OCI-LY3 (cell line): ENCODE measurements at regions not wholly inside any gene's neighbourhood (a gene's known extent, or its start where the extent isn't known, plus 50 kb on each side); places are given as distances from the start of the nearest gene placed in this dataset.

Experiments used
- EZH2phosphoT487 ChIP-seq: fragments of 200-600 bp; shearing (Covaris generic); IDR thresholded peaks from 2 replicates; pipeline ENCODE4 v1.6.1; 2018; ENCODE audit warnings: antibody characterized with exemption, mixed run types, low read depth
- TF ChIP-seq, protein P1 (sequence below): fragments of 200-600, 300-600 bp; sonication (generic); IDR thresholded peaks from 2 replicates; pipeline ENCODE4 v1.5.1; 2014; ENCODE audit warnings: antibody characterized with exemption, low read length, low read depth

GRCh38 chr12:56851462-56851861 is 82.7 kb downstream of the SDR9C7 start:
- TF ChIP-seq EZH2phosphoT487: no peak
- TF ChIP-seq, protein P1, sequence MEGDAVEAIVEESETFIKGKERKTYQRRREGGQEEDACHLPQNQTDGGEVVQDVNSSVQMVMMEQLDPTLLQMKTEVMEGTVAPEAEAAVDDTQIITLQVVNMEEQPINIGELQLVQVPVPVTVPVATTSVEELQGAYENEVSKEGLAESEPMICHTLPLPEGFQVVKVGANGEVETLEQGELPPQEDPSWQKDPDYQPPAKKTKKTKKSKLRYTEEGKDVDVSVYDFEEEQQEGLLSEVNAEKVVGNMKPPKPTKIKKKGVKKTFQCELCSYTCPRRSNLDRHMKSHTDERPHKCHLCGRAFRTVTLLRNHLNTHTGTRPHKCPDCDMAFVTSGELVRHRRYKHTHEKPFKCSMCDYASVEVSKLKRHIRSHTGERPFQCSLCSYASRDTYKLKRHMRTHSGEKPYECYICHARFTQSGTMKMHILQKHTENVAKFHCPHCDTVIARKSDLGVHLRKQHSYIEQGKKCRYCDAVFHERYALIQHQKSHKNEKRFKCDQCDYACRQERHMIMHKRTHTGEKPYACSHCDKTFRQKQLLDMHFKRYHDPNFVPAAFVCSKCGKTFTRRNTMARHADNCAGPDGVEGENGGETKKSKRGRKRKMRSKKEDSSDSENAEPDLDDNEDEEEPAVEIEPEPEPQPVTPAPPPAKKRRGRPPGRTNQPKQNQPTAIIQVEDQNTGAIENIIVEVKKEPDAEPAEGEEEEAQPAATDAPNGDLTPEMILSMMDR: no peak
